A549 (cell line): ENCODE measurements at regions not wholly inside any gene's neighbourhood (a gene's known extent, or its start where the extent isn't known, plus 50 kb on each side); places are given as distances from the start of the nearest gene placed in this dataset.

Source experiments
- ATAC-seq, 2 experiments: fragments of 200-7000 bp in 1 of 2; fragments of >200 bp in 1 of 2; cut with Nextera tagmentation in 1 of 2; cut with Tn5 transposase in 1 of 2; 3 replicates each; pipeline versions ENCODE4 v1.8.0 to v1.9.1; 2018 to 2020; ENCODE audit warnings: mild to moderate bottlenecking in 1 of 2, moderate library complexity in 1 of 2
- CTCF ChIA-PET: fragments of 300-600 bp; sonication (Branson Sonifier 250); formaldehyde crosslinking; extraction: SDS; loops from one replicate; lab custom pipeline; 2021; ENCODE audit warnings: antibody characterized with exemption, inconsistent platforms; lab: Yijun Ruan, JAX
- POLR2A ChIA-PET: fragments of 350-600 bp; formaldehyde crosslinking; extraction: SDS; loops from one replicate; lab custom pipeline; 2021; ENCODE audit warnings: antibody characterized with exemption, inconsistent platforms; lab: Yijun Ruan, JAX
- DNase-seq, 2 experiments: peaks; one replicate each; pipeline versions ENCODE4 v3.0.0 to v3.0.0-alpha.2; 2011 to 2016; ENCODE audit warnings: low read depth in 1 of 2, low spot score in 1 of 2
- FAIRE-seq: peaks from 2 replicates; lab custom pipeline; 2011; peaks lifted over from hg19 to GRCh38; lab: Jason Lieb, UNC
- H3K27ac ChIP-seq, 2 experiments: fragments of >200 bp; sonication (Bioruptor Twin); formaldehyde crosslinking; 3 replicates each; pipeline ENCODE4 v1.5.1; 2016 to 2017
- H3K4me1 ChIP-seq: fragments of >200 bp; sonication (Bioruptor Twin); formaldehyde crosslinking; 3 replicates; pipeline ENCODE4 v1.6.1; 2016
- H3K4me2 ChIP-seq: fragments of >200 bp; sonication (Bioruptor Twin); formaldehyde crosslinking; 3 replicates; pipeline ENCODE4 v1.6.1; 2016
- H3K4me3 ChIP-seq: fragments of >200 bp; sonication (Bioruptor Twin); formaldehyde crosslinking; 3 replicates; pipeline ENCODE4 v1.5.1; 2016
- H3K9me3 ChIP-seq: fragments of >200 bp; sonication (Bioruptor Twin); formaldehyde crosslinking; 3 replicates; pipeline ENCODE4 v1.6.1; 2016
- ATOH8 ChIP-seq: fragments of 250-450 bp; sonication (Bioruptor Pico); IDR thresholded peaks from 2 replicates; pipeline ENCODE4 v1.5.0; 2020; ENCODE audit warnings: low read depth, mild to moderate bottlenecking, moderate library complexity
- CBX8 ChIP-seq: fragments of 200-600 bp; sonication (generic); IDR thresholded peaks from 2 replicates; pipeline ENCODE4 v1.6.1; 2016
- CEBPB ChIP-seq, 2 experiments: fragments of >200 bp in 1 of 2; sonication (Bioruptor Twin) in 1 of 2; formaldehyde crosslinking in 1 of 2; IDR thresholded peaks; 2 replicates each; pipeline ENCODE4 v1.6.1; 2012 to 2016
- E2F6 ChIP-seq: IDR thresholded peaks from 2 replicates; pipeline ENCODE4 v1.6.1; 2012; ENCODE audit warnings: low read depth, borderline replicate concordance
- EHMT2 ChIP-seq: fragments of 200-600 bp; sonication (generic); IDR thresholded peaks from 2 replicates; pipeline ENCODE4 v1.6.1; 2016; ENCODE audit warnings: antibody characterized with exemption, low read depth, mild to moderate bottlenecking, moderate library complexity
- ELK1 ChIP-seq: fragments of 150-350 bp; IDR thresholded peaks from 2 replicates; pipeline ENCODE4 v1.6.1; 2014; ENCODE audit warnings: low read depth, mild to moderate bottlenecking, low read length
- EP300 ChIP-seq, 2 experiments: fragments of >200 bp; sonication (Bioruptor Twin); formaldehyde crosslinking; IDR thresholded peaks; 2 replicates in 1 of 2; 3 replicates in 1 of 2; pipeline ENCODE4 v1.6.1; 2016 to 2017
- FOSB ChIP-seq: fragments of 250-450 bp; sonication (Bioruptor Pico); IDR thresholded peaks from 2 replicates; pipeline ENCODE4 v1.5.0; 2020; ENCODE audit warnings: mild to moderate bottlenecking, moderate library complexity
- FOXS1 ChIP-seq: fragments of 250-450 bp; sonication (Bioruptor Pico); IDR thresholded peaks from 2 replicates; pipeline ENCODE4 v1.5.0; 2020; ENCODE audit warnings: mild to moderate bottlenecking, moderate library complexity
- GATA3 ChIP-seq: IDR thresholded peaks from 2 replicates; pipeline ENCODE4 v1.6.1; 2012; ENCODE audit warnings: borderline replicate concordance
- HDAC2 ChIP-seq: fragments of 200-600 bp; sonication (generic); IDR thresholded peaks from 2 replicates; pipeline ENCODE4 v1.6.1; 2016
- HES2 ChIP-seq: fragments of >200 bp; sonication (Bioruptor Twin); formaldehyde crosslinking; IDR thresholded peaks from 2 replicates; pipeline ENCODE4 v1.6.1; 2016
- HEYL ChIP-seq: fragments of 250-450 bp; sonication (Bioruptor Pico); IDR thresholded peaks from 2 replicates; pipeline ENCODE4 v1.8.0; 2021; ENCODE audit warnings: mild to moderate bottlenecking, moderate library complexity
- HOXB13 ChIP-seq: fragments of 250-450 bp; sonication (Bioruptor Pico); IDR thresholded peaks from 2 replicates; pipeline ENCODE4 v1.5.0; 2020; ENCODE audit warnings: low read depth, mild to moderate bottlenecking, moderate library complexity
- HOXB5 ChIP-seq: fragments of 250-450 bp; sonication (Bioruptor Pico); IDR thresholded peaks from 2 replicates; pipeline ENCODE4 v1.5.0; 2020; ENCODE audit warnings: mild to moderate bottlenecking, moderate library complexity
- JUN ChIP-seq, 2 experiments: fragments of >200 bp; sonication (Bioruptor Twin); formaldehyde crosslinking; IDR thresholded peaks; 2 replicates in 1 of 2; 3 replicates in 1 of 2; pipeline ENCODE4 v1.6.1; 2016 to 2017
- MAFK ChIP-seq: fragments of 450-650 bp; IDR thresholded peaks from 2 replicates; pipeline ENCODE4 v1.6.1; 2014; ENCODE audit not compliant: partially characterized antibody
- MYC ChIP-seq: IDR thresholded peaks from 2 replicates; pipeline ENCODE4 v1.6.1; 2012; ENCODE audit warnings: mild to moderate bottlenecking, inconsistent platforms, low read length, improper control_type of control experiment, borderline replicate concordance
- NFE2L2 ChIP-seq: fragments of 150-350 bp; conservative IDR thresholded peaks from 2 replicates; pipeline ENCODE4 v1.6.1; 2014; ENCODE audit warnings: low read length
- PHF8 ChIP-seq: fragments of 200-600 bp; sonication (generic); IDR thresholded peaks from 2 replicates; pipeline ENCODE4 v1.6.1; 2016; ENCODE audit warnings: low read depth, mild to moderate bottlenecking, antibody characterized with exemption, moderate library complexity, borderline replicate concordance
- POLR2A ChIP-seq: IDR thresholded peaks from 2 replicates; pipeline ENCODE4 v1.6.1; 2012; ENCODE audit warnings: mild to moderate bottlenecking, low read length
- POLR2AphosphoS2 ChIP-seq: conservative IDR thresholded peaks from 2 replicates; pipeline ENCODE4 v1.6.1; 2012; ENCODE audit warnings: low read length, improper control_type of control experiment, inconsistent platforms
- RAD21 ChIP-seq, 2 experiments: fragments of >200 bp in 1 of 2; sonication (Bioruptor Twin) in 1 of 2; formaldehyde crosslinking in 1 of 2; IDR thresholded peaks in 1 of 2; conservative IDR thresholded peaks in 1 of 2; 2 replicates in 1 of 2; 3 replicates in 1 of 2; pipeline ENCODE4 v1.6.1; 2012 to 2018; ENCODE audit warnings: inconsistent platforms in 1 of 2
- RARB ChIP-seq: fragments of 250-450 bp; sonication (Bioruptor Pico); IDR thresholded peaks from 2 replicates; pipeline ENCODE4 v1.8.0; 2021; ENCODE audit warnings: mild to moderate bottlenecking, moderate library complexity
- RFX5 ChIP-seq: fragments of 450-650 bp; IDR thresholded peaks from 2 replicates; pipeline ENCODE4 v1.7.1; 2014; ENCODE audit warnings: antibody characterized with exemption, mild to moderate bottlenecking, moderate library complexity
- RNF2 ChIP-seq: fragments of 200-600 bp; sonication (generic); IDR thresholded peaks from 2 replicates; pipeline ENCODE4 v1.6.1; 2016; ENCODE audit warnings: low read depth, mild to moderate bottlenecking, antibody characterized with exemption, moderate library complexity, borderline replicate concordance
- TP53 ChIP-seq: fragments of 250-450 bp; sonication (Bioruptor Pico); IDR thresholded peaks from 2 replicates; pipeline ENCODE4 v1.5.0; 2021; ENCODE audit warnings: mild to moderate bottlenecking, moderate library complexity
- ZC3H11A ChIP-seq: fragments of 450-650 bp; IDR thresholded peaks from 2 replicates; pipeline ENCODE4 v1.6.1; 2014; ENCODE audit warnings: antibody characterized with exemption, mild to moderate bottlenecking
- ZSCAN20 ChIP-seq: fragments of 250-450 bp; sonication (Bioruptor Pico); IDR thresholded peaks from 2 replicates; pipeline ENCODE4 v1.8.0; 2022; ENCODE audit warnings: mild to moderate bottlenecking, moderate library complexity
- WGBS: methylation state at CpG from one replicate; pipeline ENCODE4 v1.1.6; 2017; ENCODE audit errors: missing lambda C conversion rate; 5-methylcytosine and 5-hydroxymethylcytosine counted together
- TF ChIP-seq, protein P1 (sequence below): IDR thresholded peaks from 2 replicates; pipeline ENCODE4 v1.6.1; 2012
- TF ChIP-seq, protein P2 (sequence below): fragments of 250-450 bp; sonication (Bioruptor Pico); IDR thresholded peaks from 2 replicates; pipeline ENCODE4 v1.5.0; 2021; ENCODE audit warnings: mild to moderate bottlenecking, moderate library complexity, borderline replicate concordance

- no peak overlapping the region for H3K27ac ChIP-seq
- TF ChIP-seq MAFK: peak; percentile 64
- TF ChIP-seq ZC3H11A: no peak
- ChIA-PET POLR2A (no interaction called here), CTCF (no interaction called here)
- no peak overlapping the region for H3K4me3 ChIP-seq
- ATAC-seq (no peak), FAIRE-seq (no peak), DNase-seq (no peak)
- H3K4me1 ChIP-seq: no peaks in the 10 kb centered on the region
- no peaks in the 10 kb centered on the region for H3K9me3 ChIP-seq
- WGBS: 45% methylated on average over 5 of the region's 5 CpGs
- H3K4me2 ChIP-seq: no peak overlapping the region
Observed at GRCh38 chr9:25573281-25573680, 105.0 kb downstream of the TUSC1 start.

DNA sequence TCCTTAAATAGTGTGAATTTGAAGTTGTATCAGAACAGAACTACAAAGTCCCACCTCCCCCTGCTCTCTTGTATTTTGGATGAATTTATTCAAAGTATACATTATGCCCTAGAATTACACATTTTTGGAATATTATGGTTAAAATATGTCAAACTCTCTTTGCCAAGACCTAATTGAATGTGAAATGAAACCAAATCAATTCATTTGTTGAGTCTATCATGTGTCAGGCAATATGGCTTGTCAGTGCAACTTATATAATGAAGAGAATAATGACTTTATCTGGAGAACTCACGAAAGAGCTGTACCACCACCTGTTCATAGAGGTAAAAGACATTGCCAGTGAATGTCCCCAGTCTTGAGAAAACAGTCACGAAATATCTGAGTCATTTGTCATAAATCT is 106.8 kb downstream of the TUSC1 start:
- H3K4me2 ChIP-seq: no peak overlapping the region
- no peak for ATAC-seq
- H3K27ac ChIP-seq: no peak overlapping the region
- TF ChIP-seq HES2 (no peak), EHMT2 (no peak), CEBPB (IDR thresholded peaks at IDR 0.05) (no peak), MYC (no peak), TP53 (CRISPR knock-in tag) (no peak), PHF8 (no peak), ZSCAN20 (CRISPR knock-in tag) (no peak), RNF2 (no peak), HOXB13 (CRISPR knock-in tag) (no peak), RFX5 (no peak), EP300 (IDR thresholded peaks at IDR 0.05) (no peak), FOSB (no peak), ELK1 (no peak), HOXB5 (CRISPR knock-in tag) (no peak)
- TF ChIP-seq, protein P1, sequence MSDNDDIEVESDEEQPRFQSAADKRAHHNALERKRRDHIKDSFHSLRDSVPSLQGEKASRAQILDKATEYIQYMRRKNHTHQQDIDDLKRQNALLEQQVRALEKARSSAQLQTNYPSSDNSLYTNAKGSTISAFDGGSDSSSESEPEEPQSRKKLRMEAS: no peak
- no peak overlapping the region for H3K4me3 ChIP-seq
- no peaks in the 10 kb centered on the region for H3K4me1 ChIP-seq
- 2% methylated on average over 2 of the region's 2 CpGs for WGBS
- H3K9me3 ChIP-seq: no peaks in the 10 kb centered on the region
- CTCF ChIA-PET: no interaction called here
- no peak for DNase-seq
- POLR2A ChIA-PET: no interaction called here
- no peak for FAIRE-seq

DNA sequence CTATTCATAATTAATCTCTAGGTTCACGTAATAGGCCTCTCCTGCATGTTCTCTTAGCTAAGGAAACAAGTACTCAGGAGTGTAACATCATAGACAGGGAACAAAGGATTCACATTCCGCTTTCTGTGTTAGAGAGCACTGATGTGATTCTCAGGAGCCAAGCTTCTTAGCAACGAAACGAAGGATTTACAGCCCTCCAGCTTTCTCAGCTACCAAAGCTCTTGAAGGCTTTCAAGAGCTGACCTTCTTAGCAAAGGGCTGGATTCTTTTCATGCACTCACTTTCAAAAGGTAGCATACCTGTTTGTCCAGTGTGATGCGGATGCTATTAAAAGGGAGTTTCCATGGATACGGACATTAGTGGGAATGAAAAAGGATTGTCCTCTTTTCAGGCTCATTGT is 107.4 kb downstream of the TUSC1 start:
- ATAC-seq (no peak), DNase-seq (no peak), FAIRE-seq (no peak)
- H3K9me3 ChIP-seq: no peaks in the 10 kb centered on the region
- no peak for TF ChIP-seq NFE2L2
- no peak for TF ChIP-seq FOSB
- TF ChIP-seq, protein P2, sequence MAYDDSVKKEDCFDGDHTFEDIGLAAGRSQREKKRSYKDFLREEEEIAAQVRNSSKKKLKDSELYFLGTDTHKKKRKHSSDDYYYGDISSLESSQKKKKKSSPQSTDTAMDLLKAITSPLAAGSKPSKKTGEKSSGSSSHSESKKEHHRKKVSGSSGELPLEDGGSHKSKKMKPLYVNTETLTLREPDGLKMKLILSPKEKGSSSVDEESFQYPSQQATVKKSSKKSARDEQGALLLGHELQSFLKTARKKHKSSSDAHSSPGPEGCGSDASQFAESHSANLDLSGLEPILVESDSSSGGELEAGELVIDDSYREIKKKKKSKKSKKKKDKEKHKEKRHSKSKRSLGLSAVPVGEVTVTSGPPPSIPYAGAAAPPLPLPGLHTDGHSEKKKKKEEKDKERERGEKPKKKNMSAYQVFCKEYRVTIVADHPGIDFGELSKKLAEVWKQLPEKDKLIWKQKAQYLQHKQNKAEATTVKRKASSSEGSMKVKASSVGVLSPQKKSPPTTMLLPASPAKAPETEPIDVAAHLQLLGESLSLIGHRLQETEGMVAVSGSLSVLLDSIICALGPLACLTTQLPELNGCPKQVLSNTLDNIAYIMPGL (CRISPR knock-in tag): no peak
- no peak for TF ChIP-seq POLR2AphosphoS2
- TF ChIP-seq GATA3: no peak
- TF ChIP-seq HDAC2: no peak
- no peak for TF ChIP-seq HES2
- no peak for TF ChIP-seq FOXS1
- no peak for TF ChIP-seq RARB (CRISPR knock-in tag)
- no peak for TF ChIP-seq HEYL (CRISPR knock-in tag)
- TF ChIP-seq CBX8: no peak
- no peak for TF ChIP-seq ATOH8 (CRISPR knock-in tag)
- TF ChIP-seq RAD21 (conservative IDR thresholded peaks at IDR 0.05 in 1 of 2, IDR thresholded peaks at IDR 0.05 in 1 of 2): no peak
- no peak for TF ChIP-seq EP300 (IDR thresholded peaks at IDR 0.05)
- no peak for TF ChIP-seq POLR2A
- no peak for TF ChIP-seq HOXB5 (CRISPR knock-in tag)
- no peak for TF ChIP-seq JUN (IDR thresholded peaks at IDR 0.05)
- TF ChIP-seq E2F6: no peak
- CTCF ChIA-PET: no interaction called here
- 3% methylated on average over 6 of the region's 6 CpGs for WGBS
- H3K4me1 ChIP-seq: no peaks in the 10 kb centered on the region
- POLR2A ChIA-PET: no interaction called here
- H3K27ac ChIP-seq: no peak overlapping the region
- H3K4me3 ChIP-seq: no peak overlapping the region
- H3K4me2 ChIP-seq: no peak overlapping the region
